COLO668 (cell line): ENCODE measurements at regions not wholly inside any gene's neighbourhood (a gene's known extent, or its start where the extent isn't known, plus 50 kb on each side); places are given as distances from the start of the nearest gene placed in this dataset.

Source experiments
- DNase-seq: peaks from one replicate; lab custom pipeline; 2025; ENCODE audit not compliant: unreplicated experiment; lab: John Stamatoyannopoulos, UW

DNA sequence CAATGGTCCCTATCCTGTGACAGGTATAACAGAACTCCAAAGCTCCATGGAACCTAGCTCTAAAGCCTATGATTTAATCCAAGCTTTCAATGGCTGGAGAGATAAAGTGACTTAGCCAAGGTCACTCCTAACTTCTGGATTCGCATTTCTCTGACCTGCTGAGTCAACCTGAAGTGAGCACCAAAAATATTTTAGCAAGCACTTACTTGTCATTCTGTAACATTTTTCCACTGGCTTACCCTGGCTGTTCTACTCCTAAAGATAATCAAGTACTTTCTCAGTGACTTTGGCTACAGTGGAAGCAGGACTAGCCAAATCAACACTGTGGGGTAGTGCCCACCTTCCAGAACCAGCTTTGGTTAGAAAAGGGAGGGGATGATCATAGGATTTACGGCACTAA is 188.3 kb downstream of the OGFRL1 start:
- DNase-seq = no peak

DNA sequence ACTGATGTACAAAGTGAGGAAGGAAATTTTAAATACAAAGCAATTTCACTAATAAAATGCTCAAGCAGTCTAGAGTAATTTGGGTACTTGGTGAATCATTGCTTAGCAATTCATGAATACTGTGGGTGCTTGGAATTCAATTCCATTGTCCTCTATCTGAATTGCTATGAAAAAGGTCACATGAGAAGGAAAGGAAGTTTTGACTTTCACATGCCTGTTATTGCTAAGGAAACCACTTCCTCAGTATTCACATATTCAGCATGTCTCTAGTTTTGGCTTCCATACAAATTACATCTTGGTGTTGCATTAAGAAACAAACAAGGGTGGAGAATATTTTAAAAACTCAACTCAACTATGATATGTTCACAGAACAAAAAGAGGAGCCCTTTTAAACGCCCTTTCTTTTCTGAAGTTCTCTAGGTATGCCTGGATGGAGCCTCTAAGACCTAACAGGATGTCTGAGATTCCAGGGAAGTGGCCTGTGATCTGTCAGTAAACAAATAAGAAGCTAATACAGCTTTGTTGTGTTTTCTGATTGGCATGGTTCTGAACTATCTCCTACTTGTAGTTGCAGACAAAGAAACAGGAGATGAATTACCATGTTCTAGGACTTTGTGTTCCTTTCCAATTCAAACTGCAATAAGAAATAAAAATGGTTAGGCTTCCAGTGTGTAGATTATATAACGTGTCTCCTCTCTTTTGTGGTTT is 190.4 kb downstream of the OGFRL1 start:
- DNase-seq = no peak

DNA sequence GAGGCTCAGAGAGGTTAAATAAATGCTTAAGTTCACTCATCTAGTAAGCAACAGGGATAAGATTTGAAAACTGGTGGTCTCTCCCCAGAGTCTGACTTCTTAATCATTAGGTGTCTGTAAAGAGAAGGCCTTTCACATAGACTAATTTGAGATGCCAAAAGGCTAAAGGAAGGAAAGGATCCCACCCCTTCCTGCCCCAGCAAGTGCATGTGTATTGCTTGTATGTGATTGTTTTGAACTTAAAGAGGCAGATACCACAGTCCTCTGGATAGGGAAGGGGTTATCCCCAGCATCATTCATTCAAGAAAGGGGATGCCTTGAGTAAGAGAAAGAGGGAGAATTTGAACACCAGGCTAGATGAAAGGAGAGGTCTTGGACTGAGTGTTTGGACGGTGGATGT is 192.0 kb downstream of the OGFRL1 start:
- DNase-seq = no peak

DNA sequence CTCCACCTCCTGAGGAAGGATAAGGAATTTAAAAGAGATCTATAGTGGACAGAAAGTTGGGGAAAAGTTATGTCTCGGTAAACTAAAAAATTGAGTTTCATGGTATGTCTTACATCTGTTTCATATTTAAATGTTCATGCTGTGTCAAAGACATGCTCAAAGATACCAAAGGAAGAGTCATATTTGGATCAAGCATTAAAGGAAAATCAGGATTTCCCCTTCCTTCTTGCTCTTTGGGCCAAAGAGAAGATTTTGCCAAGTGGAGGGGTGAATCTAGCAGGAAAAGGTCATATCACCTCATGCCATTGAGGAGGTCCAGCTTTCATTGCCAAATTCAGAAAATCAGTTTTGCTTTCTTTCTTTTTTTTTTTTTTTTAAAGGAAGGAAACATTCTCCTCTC is 192.4 kb downstream of the OGFRL1 start:
- no peak for DNase-seq

DNA sequence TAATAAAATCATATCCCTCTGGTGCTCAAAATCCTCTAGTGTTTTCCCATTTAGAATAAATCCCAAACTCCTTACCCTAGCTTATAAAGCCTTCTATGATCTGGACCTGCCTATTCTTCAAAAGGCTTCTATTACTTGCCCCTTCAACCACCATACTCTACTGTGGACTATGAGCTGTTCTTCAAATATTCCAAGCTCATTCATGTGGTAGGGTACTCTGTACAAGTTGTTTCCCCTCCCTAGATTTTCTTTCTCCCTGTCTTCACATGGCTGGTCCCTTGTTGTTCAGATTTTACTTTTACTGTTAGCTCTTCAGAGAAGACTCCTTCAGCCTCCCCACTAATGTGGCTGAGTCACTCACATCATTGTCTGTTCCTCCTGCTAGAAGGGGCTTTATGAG is 193.2 kb downstream of the OGFRL1 start:
- no peak for DNase-seq

DNA sequence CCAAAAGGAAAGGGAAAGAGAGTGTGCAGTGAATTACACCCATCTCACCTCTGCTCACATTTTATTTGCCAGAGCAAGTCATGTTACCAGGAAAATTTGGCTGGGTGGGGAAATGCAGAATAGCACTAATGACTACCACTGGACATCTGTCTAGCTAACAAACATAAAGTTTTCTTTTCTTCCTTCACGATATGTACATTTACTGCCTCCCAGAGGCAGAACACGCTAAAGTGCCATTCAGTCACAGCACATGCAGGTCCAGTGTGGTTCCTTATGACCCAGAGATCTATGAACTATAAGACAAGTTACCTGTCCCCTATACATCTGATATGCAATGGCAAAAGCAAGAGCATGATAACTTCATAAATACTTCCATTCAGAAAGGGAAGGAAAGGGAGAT is 194.1 kb downstream of the OGFRL1 start:
- DNase-seq = no peak

DNA sequence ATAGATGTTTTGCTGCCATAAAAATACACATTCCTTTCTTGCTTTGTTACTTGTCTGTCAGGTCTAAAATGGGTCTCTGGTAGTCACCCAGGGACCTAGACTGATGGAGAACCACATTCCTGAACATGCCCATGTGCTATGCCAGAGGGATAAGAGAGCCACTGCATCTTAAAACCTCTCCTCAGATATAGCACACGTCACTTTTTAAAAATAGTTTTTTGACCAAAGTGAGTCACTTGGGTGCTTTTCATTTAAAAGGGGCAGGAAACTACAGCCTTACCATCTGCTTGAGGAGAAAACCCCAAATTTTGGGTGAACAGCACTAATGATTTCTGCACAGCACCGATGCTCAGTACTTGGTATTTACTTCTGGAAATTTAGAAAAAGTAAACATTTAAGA is 197.8 kb downstream of the OGFRL1 start:
- DNase-seq = no peak

DNA sequence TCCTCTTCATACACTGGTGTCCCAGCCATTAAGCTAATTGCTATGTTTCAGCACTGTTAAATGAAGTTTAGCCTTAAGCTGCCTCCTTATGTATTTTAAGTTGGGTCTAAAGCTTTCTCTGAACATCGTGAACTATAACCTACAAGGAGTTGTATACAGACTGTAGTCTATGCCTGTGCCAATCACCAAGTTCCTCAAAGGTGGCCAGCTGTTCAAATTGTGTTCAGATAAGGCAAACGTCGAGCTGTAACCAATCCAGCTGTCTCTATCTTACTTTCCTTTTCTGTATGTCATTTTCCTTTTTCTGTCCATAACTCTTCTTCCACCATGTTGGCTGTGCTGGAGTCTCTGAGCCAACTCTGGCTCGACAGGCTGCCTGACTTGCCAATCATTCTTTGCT is 199.6 kb downstream of the OGFRL1 start:
- DNase-seq = no peak

DNA sequence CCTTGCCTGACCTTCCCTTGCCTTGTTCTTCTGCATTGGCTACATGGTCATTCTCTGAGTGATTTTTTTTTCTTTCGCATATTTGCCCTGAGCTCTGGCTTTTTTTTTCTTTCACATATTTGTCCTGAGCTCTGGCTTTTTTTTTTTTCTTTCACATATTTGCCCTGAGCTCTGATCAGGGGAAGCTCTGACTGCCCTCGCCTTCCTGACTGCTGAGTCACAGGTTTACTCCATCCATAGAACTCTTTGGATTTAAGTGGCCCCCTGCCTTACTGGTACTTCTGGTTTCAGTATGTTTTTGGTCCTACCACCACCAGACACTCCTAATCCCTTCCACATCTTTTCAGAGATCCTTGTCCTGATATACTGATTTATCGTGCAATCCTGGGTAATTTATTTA is 201.1 kb downstream of the OGFRL1 start:
- DNase-seq = no peak

DNA sequence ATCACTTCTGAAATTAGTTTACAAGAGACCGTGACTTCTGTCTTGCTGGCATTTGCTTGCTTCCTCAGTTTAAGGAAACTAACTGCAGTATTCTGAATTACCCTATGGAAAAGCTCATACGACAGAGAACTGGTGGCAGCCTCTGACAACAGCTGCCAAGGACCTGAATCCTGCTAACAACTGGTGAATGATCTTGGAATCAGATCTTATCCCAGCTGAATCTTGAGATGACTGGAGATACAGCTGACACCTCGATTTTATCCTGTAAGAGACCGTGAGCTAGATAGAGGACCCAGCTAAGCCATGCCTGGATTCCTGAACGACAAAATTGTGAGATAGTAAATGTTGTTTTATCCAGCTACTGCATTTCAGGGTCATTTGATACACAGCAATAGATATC is 202.3 kb downstream of the OGFRL1 start:
- DNase-seq = no peak

DNA sequence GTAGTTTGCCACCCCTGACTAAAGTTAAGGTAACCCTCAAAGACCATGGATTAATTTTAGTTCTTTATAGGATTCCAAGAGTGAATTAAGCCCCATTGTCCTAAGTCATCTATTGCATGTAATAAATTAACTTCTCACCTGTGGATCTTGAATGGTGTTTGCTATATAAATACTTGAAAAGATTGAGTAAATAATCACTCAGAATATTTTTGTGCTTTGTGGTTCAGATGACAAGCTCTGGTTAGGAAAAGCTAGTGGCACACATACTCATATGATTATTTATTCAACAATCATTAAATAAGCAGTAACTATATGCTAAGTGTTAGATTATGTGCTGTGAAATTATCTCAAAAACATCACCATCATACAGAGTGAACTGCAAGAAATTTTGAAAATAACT is 203.2 kb downstream of the OGFRL1 start:
- DNase-seq = no peak

DNA sequence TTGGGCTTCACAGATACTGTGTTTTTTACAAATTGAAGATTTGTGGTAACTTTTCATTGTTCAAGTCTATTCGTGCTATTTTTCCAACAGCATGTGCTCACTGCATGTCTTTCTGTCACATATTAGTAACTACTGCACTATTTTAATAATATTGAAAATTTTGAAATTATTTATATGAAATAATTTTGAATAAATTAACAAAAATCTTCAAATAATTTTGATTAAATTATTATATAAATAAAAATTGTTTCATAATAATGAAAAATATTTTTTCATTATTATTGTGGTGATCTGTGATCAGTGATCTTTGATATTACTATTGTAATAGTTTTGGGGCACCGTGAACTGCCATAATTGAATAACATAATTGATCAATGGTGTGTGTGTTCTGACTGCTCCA is 204.1 kb downstream of the OGFRL1 start:
- no peak for DNase-seq

DNA sequence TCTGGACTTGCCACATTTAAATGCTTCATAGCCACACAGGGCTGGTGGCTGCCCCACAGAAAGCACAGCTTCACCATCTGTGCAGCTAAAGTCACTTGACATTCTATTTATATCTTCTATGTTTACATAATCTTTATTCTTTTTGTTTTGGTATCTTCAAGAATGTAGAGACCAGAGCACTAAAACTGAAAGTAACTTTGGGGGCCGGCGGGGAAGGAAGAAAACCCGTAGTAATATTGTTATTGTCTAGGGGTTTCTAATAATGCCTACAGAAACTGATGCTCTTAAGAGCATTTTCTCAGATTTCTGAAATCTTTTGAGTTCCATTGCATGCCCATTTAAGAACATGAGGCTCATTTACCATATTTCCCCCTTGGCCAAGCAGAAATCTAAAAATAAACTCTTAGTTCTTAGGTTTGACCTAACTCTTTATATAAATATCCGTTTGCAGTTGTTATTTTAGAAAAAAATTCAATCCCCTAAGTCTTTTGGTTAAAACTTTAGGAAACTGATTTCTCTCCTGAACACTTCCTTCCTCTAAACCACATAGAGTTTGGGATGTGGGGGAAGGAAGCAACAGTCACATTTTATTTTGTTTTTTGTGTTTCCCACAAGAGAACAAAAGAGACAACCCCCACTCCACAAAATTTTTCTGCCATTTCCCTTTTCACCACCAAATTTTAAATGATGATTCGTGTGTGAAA is 207.6 kb downstream of the OGFRL1 start:
- no peak for DNase-seq

DNA sequence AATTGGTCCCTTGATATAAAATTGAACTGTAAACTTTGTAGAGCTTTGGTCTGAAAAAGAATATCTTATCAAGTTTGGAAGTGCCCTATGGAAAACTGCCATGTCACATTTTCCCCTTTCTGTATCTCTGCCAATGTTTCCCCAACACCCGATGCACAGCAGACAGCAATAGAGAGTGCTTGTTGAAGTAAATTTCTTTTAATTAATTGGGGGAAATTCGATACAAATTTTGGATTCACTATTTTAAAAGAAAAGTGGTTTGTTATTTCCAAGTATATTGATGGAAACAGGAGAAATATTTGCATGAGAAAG is 208.1 kb downstream of the OGFRL1 start:
- no peak for DNase-seq

DNA sequence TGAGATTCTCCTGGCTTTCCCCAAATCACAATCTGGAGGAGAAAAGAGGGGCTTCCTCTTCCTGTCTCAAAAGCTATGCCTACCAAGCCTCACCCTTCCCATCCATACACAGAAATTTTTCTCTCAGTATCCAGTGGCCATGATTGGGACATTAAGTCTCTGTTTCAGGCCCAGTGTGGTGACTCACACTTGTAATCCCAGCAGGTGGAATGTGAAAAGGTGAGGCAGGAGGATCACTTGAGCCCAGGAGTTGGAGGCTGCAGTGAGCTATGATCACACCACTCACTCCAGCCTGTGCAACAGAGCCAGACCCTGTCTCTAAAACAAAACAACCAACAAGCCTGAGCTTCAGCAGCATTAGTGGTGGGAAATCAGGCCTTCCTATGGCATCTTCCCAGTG is 210.0 kb downstream of the OGFRL1 start:
- no peak for DNase-seq

DNA sequence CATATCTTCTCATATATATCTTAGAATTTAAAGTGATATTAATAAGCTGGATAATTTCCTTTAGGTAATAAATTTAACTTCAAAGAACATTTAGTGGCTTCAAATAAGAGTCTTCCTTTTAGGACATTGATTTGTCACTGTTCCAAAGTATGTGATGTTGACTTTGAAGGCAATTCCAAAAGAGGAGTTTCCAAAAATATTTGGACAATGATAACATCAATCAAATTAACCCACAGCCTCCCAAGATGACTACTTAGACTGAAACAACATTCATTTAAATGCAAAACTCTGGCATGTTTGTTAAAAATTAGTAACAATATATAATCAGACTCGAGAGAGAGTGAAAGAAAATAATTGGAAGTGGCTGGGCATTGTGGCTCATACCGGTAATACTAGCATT is 211.1 kb downstream of the OGFRL1 start:
- no peak for DNase-seq

DNA sequence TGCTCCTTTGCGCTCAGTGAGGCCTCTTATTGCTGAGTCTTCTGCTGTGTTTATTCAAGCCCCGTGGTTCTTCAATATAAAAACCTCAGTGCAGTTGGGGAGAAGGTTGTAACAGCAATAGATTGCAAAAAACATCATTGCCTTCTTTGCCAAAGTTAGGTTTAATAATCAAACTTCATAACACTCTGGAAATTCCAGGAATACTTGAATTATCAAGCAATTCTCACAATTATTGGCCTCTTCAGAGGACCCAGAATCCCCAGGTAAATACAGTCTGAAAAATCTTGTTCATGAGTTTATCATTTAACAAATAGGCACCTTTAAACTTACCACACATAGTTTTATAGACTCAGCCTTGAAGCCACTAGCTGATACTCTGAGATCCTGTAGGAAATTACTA is 213.6 kb downstream of the OGFRL1 start:
- DNase-seq = no peak

DNA sequence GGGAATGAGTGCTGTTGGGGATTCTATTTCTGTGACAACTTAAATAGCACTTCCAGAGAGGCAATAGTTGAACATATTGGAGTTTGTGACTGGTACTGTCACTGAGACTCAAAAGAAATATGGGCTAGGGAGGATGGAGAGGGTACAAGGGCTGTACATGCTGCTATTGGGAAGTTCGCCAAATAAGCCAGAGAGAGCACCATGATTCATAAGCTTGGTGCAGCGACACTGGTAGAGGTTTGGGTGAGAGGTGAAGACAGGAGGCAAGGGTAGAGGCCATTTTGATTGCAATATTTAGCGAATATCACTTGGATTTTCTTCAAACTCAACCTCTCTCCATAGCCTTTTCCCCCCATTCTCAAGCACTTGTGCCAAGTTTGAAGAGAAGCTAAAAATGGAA is 214.3 kb downstream of the OGFRL1 start:
- no peak for DNase-seq

DNA sequence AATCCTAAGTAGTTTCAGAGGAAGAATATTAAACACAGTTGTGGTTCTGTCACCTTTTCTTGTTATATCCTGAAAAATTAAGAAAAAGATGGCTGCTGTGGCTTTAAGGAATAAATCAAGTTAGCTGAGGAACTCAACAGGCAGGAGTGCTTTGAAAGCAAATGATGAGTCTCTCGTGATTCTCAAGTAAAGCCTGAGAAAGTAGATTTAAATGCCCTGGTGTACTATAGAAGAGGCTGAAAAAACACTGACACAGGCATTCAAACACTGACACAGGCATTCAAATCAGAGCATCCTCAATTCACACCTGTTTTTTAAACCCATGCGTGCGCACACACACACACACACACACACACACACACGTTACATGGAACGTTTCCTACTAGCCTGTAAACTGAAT is 218.6 kb downstream of the OGFRL1 start:
- DNase-seq = no peak

DNA sequence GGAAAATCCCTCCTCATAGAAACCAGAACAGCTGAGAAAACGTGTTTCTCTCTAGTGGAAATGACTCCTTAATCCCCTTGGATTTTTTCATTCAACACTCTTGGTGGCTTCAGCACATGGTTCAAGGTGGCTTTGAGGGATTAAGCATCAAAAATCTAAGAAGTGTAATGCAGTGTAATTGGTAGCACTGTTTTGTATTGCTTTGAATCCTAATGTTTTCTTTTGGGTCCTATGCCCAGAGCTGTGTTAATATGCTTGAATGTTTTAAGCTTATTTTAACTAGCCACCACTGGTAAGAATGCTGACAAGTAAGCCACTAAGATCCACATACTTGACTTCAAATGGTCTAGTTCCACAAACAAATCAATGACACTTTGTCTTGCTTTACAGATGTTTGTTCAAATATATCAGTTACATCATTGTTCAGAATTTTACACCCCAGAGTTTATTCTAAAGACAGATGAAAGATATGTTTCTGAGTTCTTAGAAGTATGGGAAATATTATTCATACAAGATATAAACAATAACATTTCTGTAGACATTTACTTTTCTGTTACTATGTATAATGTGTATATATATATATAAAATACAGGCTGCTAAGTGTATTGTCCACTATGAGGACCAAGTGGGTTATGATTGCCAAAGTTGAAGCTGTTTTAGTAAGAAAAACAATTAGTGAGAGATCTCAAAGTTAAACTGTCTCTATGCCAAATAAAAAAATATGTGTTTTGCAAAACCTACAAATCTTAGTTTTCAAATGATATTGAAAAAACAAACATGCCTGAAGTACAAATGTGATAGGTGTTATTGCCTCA is 220.8 kb downstream of the OGFRL1 start:
- DNase-seq = no peak

DNA sequence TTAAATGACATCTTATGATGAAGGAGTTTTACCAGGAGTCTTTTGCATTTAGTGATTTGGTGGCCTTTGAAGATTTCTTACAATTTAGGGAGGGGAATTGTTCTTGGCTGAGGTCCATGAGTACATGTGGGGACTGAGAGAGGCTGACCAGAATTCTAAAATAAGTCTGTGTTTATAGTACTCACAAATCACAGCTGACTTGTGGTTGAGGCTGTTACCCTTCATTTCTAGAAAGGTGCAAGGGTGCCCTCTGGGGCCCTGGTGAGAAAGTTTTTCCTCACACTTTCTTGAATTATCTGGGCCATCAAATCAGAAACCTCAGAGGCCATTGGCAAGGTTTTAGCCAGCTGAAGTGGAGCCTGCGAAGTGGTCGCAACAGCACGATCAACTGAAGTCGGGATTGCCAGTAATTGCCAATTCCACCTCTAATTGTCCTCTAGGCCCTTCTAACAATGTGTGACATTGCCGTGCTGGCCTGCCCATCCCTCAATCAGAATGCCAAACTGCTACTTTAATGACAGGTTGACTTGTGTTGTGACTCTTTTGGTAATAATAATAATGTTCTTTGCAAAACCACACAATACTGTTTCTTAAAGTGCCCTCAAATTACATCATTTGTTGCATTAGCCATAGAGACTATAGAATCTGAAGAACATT is 221.6 kb downstream of the OGFRL1 start:
- peak; percentile 8 for DNase-seq

DNA sequence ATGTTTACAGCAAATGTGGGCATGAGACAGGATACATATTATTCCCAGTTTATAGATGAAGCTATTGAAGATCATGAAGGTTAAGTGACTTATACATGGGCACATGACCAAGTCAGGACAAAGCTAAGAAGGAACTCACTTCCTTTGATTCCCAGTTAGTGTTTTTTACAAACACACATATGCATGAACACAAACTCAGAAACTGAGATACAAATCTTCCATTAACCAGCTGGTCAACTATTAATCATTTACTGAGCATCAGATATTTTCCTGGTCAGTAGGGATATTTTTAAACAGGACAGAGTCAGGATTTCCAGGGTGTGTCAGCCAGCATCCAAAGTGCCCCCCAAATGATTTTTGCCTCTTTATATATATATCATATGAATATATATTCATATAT is 222.2 kb downstream of the OGFRL1 start:
- DNase-seq = no peak
